Lower lobe of right lung (tissue), 2 donors: ENCODE measurements at regions not wholly inside any gene's neighbourhood (a gene's known extent, or its start where the extent isn't known, plus 50 kb on each side); places are given as distances from the start of the nearest gene placed in this dataset.
A peak's percentile ranks its signal among the peaks of the same experiment; 100 is the strongest.

Experiments
- ATAC-seq, 2 donors: fragments of 200-7000 bp; cut with Tn5 transposase; one replicate each; pipeline ENCODE4 v1.9.1; 2020 to 2022; ENCODE audit warnings: mild to moderate bottlenecking in 2 of 2, moderate library complexity in 2 of 2
- DNase-seq: peaks from one replicate; pipeline ENCODE4 v3.0.0-alpha.2; 2020
- H3K27ac ChIP-seq: fragments of 200-600 bp; one replicate; pipeline ENCODE4 v1.8.0; 2022
- H3K27me3 ChIP-seq: fragments of 200-600 bp; one replicate; pipeline ENCODE4 v1.8.0; 2022; ENCODE audit warnings: low read depth
- H3K36me3 ChIP-seq: fragments of 200-600 bp; one replicate; pipeline ENCODE4 v1.8.0; 2022; ENCODE audit warnings: mild to moderate bottlenecking
- H3K4me1 ChIP-seq: fragments of 200-600 bp; one replicate; pipeline ENCODE4 v1.8.0; 2022
- H3K4me3 ChIP-seq: fragments of 200-600 bp; one replicate; pipeline ENCODE4 v1.8.0; 2022; ENCODE audit warnings: mild to moderate bottlenecking
- H3K9me3 ChIP-seq: fragments of 200-600 bp; one replicate; pipeline ENCODE4 v1.8.0; 2022
- intact Hi-C: fragments of 100-400 bp; cut with DNase I; formaldehyde crosslinking; loops from one replicate; pipeline ENCODE4 v1.11.0; 2022
- TF ChIP-seq, protein P1 (sequence below): fragments of 200-600 bp; IDR thresholded peaks from one replicate; pipeline ENCODE4 v1.8.0; 2022; ENCODE audit warnings: antibody characterized with exemption, mild to moderate bottlenecking
- donor health status: DM: no; HTN: yes; CAD: no; lungs with severe emphysema.

DNA sequence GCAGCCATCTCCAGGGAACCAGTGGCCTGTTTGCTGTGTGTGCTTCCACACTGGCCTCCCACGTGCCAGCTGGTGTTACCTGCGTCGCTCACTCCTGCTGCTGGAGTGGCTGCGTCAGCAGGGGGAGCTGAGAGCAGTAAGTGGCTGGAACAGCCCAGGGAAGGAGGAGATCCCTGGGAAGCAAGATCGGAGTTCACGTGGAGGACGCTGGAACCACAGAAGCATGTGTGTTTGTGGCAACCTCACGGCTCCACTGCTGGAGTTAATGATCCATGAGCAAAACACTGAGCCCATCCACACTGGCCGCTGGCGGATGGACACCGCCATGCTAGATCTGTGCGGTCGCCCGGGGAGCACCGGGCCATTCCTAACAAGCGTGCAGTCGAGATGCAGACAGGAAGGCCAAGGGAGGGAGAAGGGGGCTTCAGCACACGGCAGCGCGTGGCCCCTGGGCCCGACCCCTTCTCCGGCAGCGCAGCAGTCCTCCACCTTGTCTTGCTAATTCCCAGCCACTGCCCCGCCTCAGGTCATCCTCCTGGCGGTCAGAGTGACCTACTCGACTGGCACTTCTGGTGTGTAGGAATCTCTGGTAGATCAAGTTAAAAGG, 68.5 kb upstream of the EEPD1 start:
- H3K4me3 ChIP-seq = no peak overlapping the region
- DNase-seq = no peak
- TF ChIP-seq, protein P1, sequence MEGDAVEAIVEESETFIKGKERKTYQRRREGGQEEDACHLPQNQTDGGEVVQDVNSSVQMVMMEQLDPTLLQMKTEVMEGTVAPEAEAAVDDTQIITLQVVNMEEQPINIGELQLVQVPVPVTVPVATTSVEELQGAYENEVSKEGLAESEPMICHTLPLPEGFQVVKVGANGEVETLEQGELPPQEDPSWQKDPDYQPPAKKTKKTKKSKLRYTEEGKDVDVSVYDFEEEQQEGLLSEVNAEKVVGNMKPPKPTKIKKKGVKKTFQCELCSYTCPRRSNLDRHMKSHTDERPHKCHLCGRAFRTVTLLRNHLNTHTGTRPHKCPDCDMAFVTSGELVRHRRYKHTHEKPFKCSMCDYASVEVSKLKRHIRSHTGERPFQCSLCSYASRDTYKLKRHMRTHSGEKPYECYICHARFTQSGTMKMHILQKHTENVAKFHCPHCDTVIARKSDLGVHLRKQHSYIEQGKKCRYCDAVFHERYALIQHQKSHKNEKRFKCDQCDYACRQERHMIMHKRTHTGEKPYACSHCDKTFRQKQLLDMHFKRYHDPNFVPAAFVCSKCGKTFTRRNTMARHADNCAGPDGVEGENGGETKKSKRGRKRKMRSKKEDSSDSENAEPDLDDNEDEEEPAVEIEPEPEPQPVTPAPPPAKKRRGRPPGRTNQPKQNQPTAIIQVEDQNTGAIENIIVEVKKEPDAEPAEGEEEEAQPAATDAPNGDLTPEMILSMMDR = no peak
- H3K9me3 ChIP-seq = no peaks in the 10 kb centered on the region
- no peaks in the 10 kb centered on the region for H3K4me1 ChIP-seq
- intact Hi-C loops = no loop called here
- no peak overlapping the region for H3K27ac ChIP-seq
- H3K27me3 ChIP-seq = no peaks in the 10 kb centered on the region
- peak; percentile 37 to 41 for ATAC-seq
- H3K36me3 ChIP-seq = no peaks in the 10 kb centered on the region

DNA sequence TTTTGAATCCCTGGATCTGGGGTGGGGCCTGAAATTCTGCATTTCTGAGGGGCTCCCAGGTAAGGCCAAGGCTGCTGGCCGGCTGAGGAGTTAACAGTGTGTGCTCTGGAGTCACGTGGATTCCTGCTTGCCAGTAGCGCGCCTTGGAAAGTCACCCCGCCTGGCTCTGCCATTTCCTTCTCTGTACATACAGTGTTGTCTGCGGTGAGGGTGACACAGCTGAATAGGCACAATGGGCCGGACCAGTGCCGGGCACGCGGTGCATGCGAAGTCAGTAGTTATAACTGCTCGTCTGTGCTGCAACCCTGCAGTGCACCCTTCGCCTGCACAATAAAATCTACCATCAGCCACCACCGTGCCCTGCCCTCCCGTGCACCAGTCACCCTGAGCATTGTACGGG, 68.0 kb upstream of the EEPD1 start:
- Histone ChIP-seq H3K36me3 (no peaks in the 10 kb centered on the region), H3K27me3 (no peaks in the 10 kb centered on the region), H3K9me3 (no peaks in the 10 kb centered on the region), H3K4me3 (no peak overlapping the region), H3K4me1 (no peaks in the 10 kb centered on the region), H3K27ac (no peak overlapping the region)
- intact Hi-C loops = no loop called here
- TF ChIP-seq, protein P1 = no peak
- ATAC-seq (no peak), DNase-seq (no peak)

DNA sequence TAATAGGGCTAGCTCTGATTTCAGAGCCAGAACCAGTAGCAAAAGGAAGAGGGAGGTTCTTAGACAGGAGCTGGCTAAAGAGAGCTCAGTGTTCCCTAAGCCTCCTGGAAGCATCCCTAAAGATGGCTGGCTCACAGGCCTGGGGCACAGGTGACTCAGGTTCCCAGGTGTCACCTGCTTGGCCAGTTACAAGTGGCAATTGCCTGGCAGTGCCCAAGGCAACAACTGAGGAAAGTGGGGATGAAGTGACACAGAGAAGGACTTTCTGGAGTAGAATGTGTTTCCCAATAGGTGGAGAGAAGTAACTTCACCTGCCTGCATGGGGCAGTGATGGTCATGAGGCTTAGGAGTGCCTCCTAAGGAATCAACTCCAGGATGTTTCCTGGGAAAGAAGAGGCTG, 66.5 kb upstream of the EEPD1 start:
- Histone ChIP-seq H3K4me3 (no peak overlapping the region), H3K9me3 (no peaks in the 10 kb centered on the region), H3K27ac (no peak overlapping the region), H3K4me1 (no peaks in the 10 kb centered on the region), H3K27me3 (no peaks in the 10 kb centered on the region), H3K36me3 (no peaks in the 10 kb centered on the region)
- ATAC-seq (no peak), DNase-seq (no peak)
- intact Hi-C loops = no loop called here
- TF ChIP-seq, protein P1 = no peak

DNA sequence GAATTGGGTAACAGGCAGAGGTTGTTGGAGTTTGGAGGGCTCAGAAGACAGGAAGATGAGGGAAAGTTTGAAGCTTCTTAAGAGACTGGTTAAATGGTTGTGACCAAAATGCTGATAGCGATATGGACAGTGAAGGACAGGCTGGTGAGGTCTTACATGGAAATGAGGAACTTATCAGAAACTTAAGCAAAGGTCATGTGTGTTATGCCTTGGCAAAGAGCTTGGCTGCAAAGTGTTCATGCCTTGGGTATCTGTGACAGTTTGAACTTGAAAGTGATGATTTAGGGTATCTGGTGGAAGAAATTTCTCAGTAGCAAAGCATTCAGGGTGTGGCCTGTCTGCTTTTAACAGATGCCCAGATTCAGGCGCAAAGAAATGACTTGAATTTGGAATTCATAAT, 64.5 kb upstream of the EEPD1 start:
- intact Hi-C loops = no loop called here

DNA sequence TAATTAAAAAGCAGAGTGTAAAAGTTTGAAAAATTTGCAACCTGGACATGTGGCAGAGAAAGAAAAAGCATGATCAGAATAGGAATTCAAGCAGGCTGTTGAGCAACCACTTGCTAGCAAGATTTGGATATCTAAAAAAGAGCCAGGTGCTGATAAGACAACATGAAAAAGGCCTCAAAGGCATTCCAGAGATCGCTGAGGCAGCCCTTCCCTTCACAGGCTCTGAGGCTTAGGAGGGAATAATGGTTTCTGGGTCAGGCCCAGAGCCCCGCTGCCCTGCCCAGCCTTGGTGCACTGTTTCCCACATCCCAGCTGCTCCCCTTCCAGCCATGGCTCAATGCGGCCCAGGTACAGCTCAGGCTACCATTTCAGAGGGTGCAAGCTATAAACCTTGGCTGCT, 64.1 kb upstream of the EEPD1 start:
- Histone ChIP-seq H3K9me3 (no peaks in the 10 kb centered on the region), H3K27ac (no peak overlapping the region), H3K36me3 (no peaks in the 10 kb centered on the region), H3K4me3 (no peak overlapping the region), H3K27me3 (no peaks in the 10 kb centered on the region), H3K4me1 (no peaks in the 10 kb centered on the region)
- intact Hi-C loops = no loop called here
- DNase-seq (no peak), ATAC-seq (no peak)
- TF ChIP-seq, protein P1 = no peak

More for the DNA sequence above, 64.5 kb upstream of the EEPD1 start:
- no peaks in the 10 kb centered on the region for H3K9me3 ChIP-seq
- no peaks in the 10 kb centered on the region for H3K4me1 ChIP-seq
- ATAC-seq = no peak
- H3K36me3 ChIP-seq = no peaks in the 10 kb centered on the region
- TF ChIP-seq, protein P1 = no peak
- H3K27ac ChIP-seq = no peak overlapping the region
- no peaks in the 10 kb centered on the region for H3K27me3 ChIP-seq
- no peak overlapping the region for H3K4me3 ChIP-seq
- no peak for DNase-seq
